ENCODE measurements at regions not wholly inside any gene's neighbourhood (a gene's known extent, or its start where the extent isn't known, plus 50 kb on each side); places are given as distances from the start of the nearest gene placed in this dataset.

GRCh38 chr18:76051396-76052226 lies 443.4 kb downstream of the ZNF516 start:
- no peak overlapping the region for H3K4me3 Mint-ChIP-seq (ENCODE audit: low read depth, unreplicated experiment)
- H3K36me3 Mint-ChIP-seq (ENCODE audit: insufficient read depth, unreplicated experiment), result no peaks in the 10 kb centered on the region
- H3K27me3 Mint-ChIP-seq (ENCODE audit: unreplicated experiment), result no peaks in the 10 kb centered on the region
- no TSS peak for BruUV-seq (replicated peaks)
- CTCF ChIA-PET, result no interaction called here
- TF ChIP-seq CTCF (IDR thresholded peaks at IDR 0.05; ENCODE audit: unreplicated experiment), result no peak
- intact Hi-C loops (cut with micrococcal nuclease; ENCODE audit: unreplicated experiment), result no loop called here
- H3K4me1 Mint-ChIP-seq (ENCODE audit: low read depth, unreplicated experiment), result no peaks in the 10 kb centered on the region
- peaks cover 12% of the 10 kb centered on the region for H3K9me3 Mint-ChIP-seq (ENCODE audit: low read depth, unreplicated experiment)
- H3K27ac Mint-ChIP-seq (ENCODE audit: unreplicated experiment), result no peak overlapping the region
- DNase-seq, result no peak

- CTCF ChIA-PET, result no interaction called here
- Mint-ChIP-seq H3K36me3 (ENCODE audit: insufficient read depth, unreplicated experiment) (no peaks in the 10 kb centered on the region), H3K27ac (ENCODE audit: unreplicated experiment) (no peak overlapping the region), H3K4me1 (ENCODE audit: low read depth, unreplicated experiment) (no peaks in the 10 kb centered on the region), H3K27me3 (ENCODE audit: unreplicated experiment) (no peaks in the 10 kb centered on the region), H3K4me3 (ENCODE audit: low read depth, unreplicated experiment) (no peak overlapping the region), H3K9me3 (ENCODE audit: low read depth, unreplicated experiment) (peaks cover 10% of the 10 kb centered on the region)
- intact Hi-C loops (cut with micrococcal nuclease; ENCODE audit: unreplicated experiment), result no loop called here
- no peak for DNase-seq
- no TSS peak for BruUV-seq (replicated peaks)
- TF ChIP-seq CTCF (IDR thresholded peaks at IDR 0.05; ENCODE audit: unreplicated experiment), result no peak
These were observed 448.8 kb downstream of the ZNF516 start for GRCh38 chr18:76046221-76046620.

GRCh38 chr18:76042511-76042910 lies 452.5 kb downstream of the ZNF516 start:
- BruUV-seq (replicated peaks), result no TSS peak
- intact Hi-C loops (cut with micrococcal nuclease; ENCODE audit: unreplicated experiment), result no loop called here

GRCh38 chr18:76018210-76018609 lies 476.8 kb downstream of the ZNF516 start:
- peaks cover 19% of the 10 kb centered on the region for H3K9me3 Mint-ChIP-seq (ENCODE audit: low read depth, unreplicated experiment)
- no peak overlapping the region for H3K27ac Mint-ChIP-seq (ENCODE audit: unreplicated experiment)
- no peaks in the 10 kb centered on the region for H3K27me3 Mint-ChIP-seq (ENCODE audit: unreplicated experiment)
- intact Hi-C loops (cut with micrococcal nuclease; ENCODE audit: unreplicated experiment), result no loop called here
- no TSS peak for BruUV-seq (replicated peaks)
- no peak overlapping the region for H3K4me3 Mint-ChIP-seq (ENCODE audit: low read depth, unreplicated experiment)
- DNase-seq, result no peak
- no peaks in the 10 kb centered on the region for H3K4me1 Mint-ChIP-seq (ENCODE audit: low read depth, unreplicated experiment)
- no peaks in the 10 kb centered on the region for H3K36me3 Mint-ChIP-seq (ENCODE audit: insufficient read depth, unreplicated experiment)
- CTCF ChIA-PET, result interaction anchor here (0.7 kb wide), 1 partner anchor 12 kb away, joined by 3 read pairs; no protein-coding TSS in a partner anchor
- TF ChIP-seq CTCF (IDR thresholded peaks at IDR 0.05; ENCODE audit: unreplicated experiment), result no peak

More at GRCh38 chr18:76042511-76042910, 452.5 kb downstream of the ZNF516 start:
- Mint-ChIP-seq H3K4me1 (ENCODE audit: low read depth, unreplicated experiment) (no peaks in the 10 kb centered on the region), H3K27me3 (ENCODE audit: unreplicated experiment) (no peaks in the 10 kb centered on the region), H3K36me3 (ENCODE audit: insufficient read depth, unreplicated experiment) (no peaks in the 10 kb centered on the region), H3K4me3 (ENCODE audit: low read depth, unreplicated experiment) (no peak overlapping the region), H3K9me3 (ENCODE audit: low read depth, unreplicated experiment) (peaks cover 14% of the 10 kb centered on the region), H3K27ac (ENCODE audit: unreplicated experiment) (no peak overlapping the region)
- CTCF ChIA-PET, result no interaction called here
- DNase-seq, result no peak
- TF ChIP-seq CTCF (IDR thresholded peaks at IDR 0.05; ENCODE audit: unreplicated experiment), result no peak

Data from Calu3 (cell line).